Naive thymus-derived CD8-positive, alpha-beta T cell (primary cell): ENCODE measurements at regions not wholly inside any gene's neighbourhood (a gene's known extent, or its start where the extent isn't known, plus 50 kb on each side); places are given as distances from the start of the nearest gene placed in this dataset.

Source experiments
- ATAC-seq, 2 donors: fragments of 150-1000 bp; cut with Tn5 transposase in 1 of 2; sonication (Bioruptor Pico), chemical (Tn5 transposase) in 1 of 2; 1 replicate in 1 of 2; 2 replicates in 1 of 2; pipeline ENCODE4 v1.10.0; 2021; ENCODE audit warnings: mild to moderate bottlenecking in 2 of 2, moderate library complexity in 2 of 2
- POLR2A ChIA-PET: fragments of 350-600 bp; sonication (Branson Sonifier 250); formaldehyde crosslinking; loops from one replicate; lab custom pipeline; 2021; ENCODE audit warnings: antibody characterized with exemption; lab: Charles Lee
- DNase-seq, 10 donors: peaks; one replicate each; pipeline versions ENCODE4 v3.0.0 to v3.0.0-alpha.2; 2020 to 2022
- H3K27ac Mint-ChIP-seq, 10 donors: one replicate each; pipeline ENCODE4 v1.8.0; 2020 to 2022; ENCODE audit warnings: mild to moderate bottlenecking in 10 of 10, mixed read lengths in 10 of 10, moderate library complexity in 4 of 10, inconsistent platforms in 1 of 10
- H3K27me3 Mint-ChIP-seq, 5 donors: one replicate each; pipeline ENCODE4 v1.8.0; 2021 to 2022; ENCODE audit warnings: mixed read lengths in 5 of 5
- H3K36me3 Mint-ChIP-seq, 3 donors: one replicate each; pipeline ENCODE4 v1.8.0; 2020 to 2022; ENCODE audit warnings: mixed read lengths in 3 of 3, mild to moderate bottlenecking in 2 of 3, inconsistent platforms in 1 of 3
- H3K4me1 Mint-ChIP-seq, 4 donors: one replicate each; pipeline ENCODE4 v1.8.0; 2021 to 2022; ENCODE audit warnings: mixed read lengths in 4 of 4
- H3K4me3 Mint-ChIP-seq, 10 donors: one replicate each; pipeline ENCODE4 v1.8.0; 2020 to 2022; ENCODE audit warnings: mild to moderate bottlenecking in 10 of 10, mixed read lengths in 10 of 10, moderate library complexity in 6 of 10, inconsistent platforms in 1 of 10
- H3K9me3 Mint-ChIP-seq, 9 donors: one replicate each; pipeline ENCODE4 v1.8.0; 2020 to 2022; ENCODE audit warnings: mixed read lengths in 9 of 9, mild to moderate bottlenecking in 3 of 9, inconsistent platforms in 1 of 9, moderate library complexity in 1 of 9

DNA sequence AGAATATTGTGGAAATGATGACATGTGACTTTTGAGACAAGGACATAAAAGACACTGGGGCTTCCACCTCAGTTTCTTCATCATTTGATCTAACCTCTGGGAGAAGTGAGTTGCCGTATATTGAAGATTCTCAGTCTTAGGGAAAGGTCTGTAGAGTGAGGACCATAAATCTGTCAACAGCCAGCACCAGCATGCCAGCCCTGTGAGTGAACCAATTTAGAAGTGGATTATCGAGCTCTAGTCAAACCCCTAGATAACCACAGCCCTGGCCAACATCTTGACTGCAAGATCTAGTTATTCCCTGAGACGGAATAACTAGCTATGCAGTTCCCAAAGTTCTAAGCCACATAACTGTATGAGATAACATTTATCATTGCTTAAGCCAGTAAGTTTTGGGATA, 108.8 kb upstream of the PTPRR start:
- H3K27ac Mint-ChIP-seq: no peak overlapping the region
- H3K9me3 Mint-ChIP-seq: no peaks in the 10 kb centered on the region
- no peaks in the 10 kb centered on the region for H3K4me1 Mint-ChIP-seq
- ATAC-seq: no peak
- POLR2A ChIA-PET: no interaction called here
- H3K36me3 Mint-ChIP-seq: no peaks in the 10 kb centered on the region
- H3K4me3 Mint-ChIP-seq: no peak overlapping the region
- H3K27me3 Mint-ChIP-seq: no peaks in the 10 kb centered on the region
- DNase-seq: no peak

DNA sequence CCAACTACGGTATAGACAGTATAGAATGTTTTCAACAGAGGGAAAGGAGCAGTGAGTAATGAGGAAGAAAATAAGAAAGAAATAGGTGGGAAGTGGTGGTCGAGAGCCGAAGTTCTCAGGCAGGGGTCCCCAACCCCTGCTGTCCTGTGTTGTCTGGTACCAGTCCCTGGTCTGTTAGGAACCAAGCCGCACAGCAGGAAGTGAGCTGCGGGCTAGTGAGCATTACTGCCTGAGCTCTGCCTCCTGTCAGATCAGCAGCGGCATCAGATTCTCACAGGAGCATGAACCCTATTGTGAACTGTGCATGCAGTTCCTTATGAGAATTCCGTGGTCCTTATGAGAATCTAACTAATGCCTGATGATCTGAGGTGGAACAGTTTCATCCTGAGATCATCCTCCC, 107.3 kb upstream of the PTPRR start:
- Mint-ChIP-seq H3K4me3 (no peak overlapping the region), H3K9me3 (no peaks in the 10 kb centered on the region), H3K27ac (no peak overlapping the region), H3K27me3 (no peaks in the 10 kb centered on the region), H3K4me1 (no peaks in the 10 kb centered on the region), H3K36me3 (no peaks in the 10 kb centered on the region)
- no peak for ATAC-seq
- POLR2A ChIA-PET: no interaction called here
- DNase-seq: no peak

DNA sequence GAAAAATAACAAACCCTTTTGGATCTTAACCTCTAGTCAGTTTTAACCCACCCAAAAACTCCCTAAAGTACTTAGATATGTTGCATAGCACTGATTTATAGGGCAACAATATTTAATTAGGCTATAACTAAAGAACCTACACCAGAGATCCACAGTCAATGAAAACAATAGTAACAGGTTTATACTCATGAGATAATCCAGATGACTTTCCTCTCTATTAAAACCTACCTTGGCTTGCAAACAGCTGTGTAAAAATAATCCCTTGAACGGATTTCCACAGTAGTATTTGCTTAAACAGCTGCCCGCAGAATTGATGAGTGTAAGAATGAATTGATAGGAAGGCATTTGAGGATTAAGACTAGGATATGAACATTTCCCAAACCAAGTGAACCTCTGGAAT, 104.3 kb upstream of the PTPRR start:
- Mint-ChIP-seq H3K4me3 (no peak overlapping the region), H3K9me3 (no peaks in the 10 kb centered on the region), H3K4me1 (no peaks in the 10 kb centered on the region), H3K36me3 (no peaks in the 10 kb centered on the region), H3K27ac (no peak overlapping the region), H3K27me3 (no peaks in the 10 kb centered on the region)
- POLR2A ChIA-PET: no interaction called here
- no peak for DNase-seq
- no peak for ATAC-seq

DNA sequence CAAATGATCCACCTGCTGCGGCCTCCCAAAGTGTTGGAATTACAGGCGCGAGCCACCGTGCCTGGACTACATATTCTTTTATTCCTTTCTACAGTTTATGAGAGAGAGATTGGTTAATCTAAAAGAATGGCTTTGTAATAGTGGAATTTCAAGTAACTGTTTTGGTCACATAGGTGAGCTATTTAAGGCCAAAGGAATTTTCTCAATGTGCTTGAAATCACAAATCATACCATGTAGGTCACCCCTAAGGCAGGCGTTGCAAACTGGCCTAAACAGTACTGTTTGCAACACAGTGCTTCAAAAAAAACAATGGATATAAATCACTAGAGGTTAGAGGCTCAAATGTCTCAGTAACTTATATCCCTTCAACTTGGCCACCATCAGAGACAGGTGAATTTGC, 103.7 kb upstream of the PTPRR start:
- Mint-ChIP-seq H3K27ac (no peak overlapping the region), H3K36me3 (no peaks in the 10 kb centered on the region), H3K4me3 (no peak overlapping the region), H3K9me3 (no peaks in the 10 kb centered on the region), H3K4me1 (no peaks in the 10 kb centered on the region), H3K27me3 (no peaks in the 10 kb centered on the region)
- ATAC-seq: no peak
- POLR2A ChIA-PET: no interaction called here
- no peak for DNase-seq

DNA sequence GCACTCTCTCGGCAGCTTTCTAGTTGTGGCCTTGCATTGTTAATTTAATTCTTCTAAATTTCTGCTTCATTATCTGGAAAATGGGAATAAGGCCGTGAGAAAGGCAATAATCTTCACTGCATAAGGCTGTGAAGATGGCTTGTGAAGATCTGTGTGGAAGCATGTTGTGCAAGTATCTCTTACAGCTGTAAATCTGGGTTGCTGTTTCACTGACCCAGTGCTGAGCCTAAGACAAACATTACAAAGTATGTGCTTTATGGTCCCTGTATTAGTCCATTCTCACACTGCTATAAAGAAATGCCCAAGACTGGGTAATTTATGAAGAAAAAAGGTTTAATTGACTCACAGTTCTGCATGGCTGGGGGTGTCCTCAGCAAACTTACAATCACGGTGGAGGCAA, 101.0 kb upstream of the PTPRR start:
- POLR2A ChIA-PET: no interaction called here
- H3K4me3 Mint-ChIP-seq: no peak overlapping the region
- H3K4me1 Mint-ChIP-seq: no peaks in the 10 kb centered on the region
- peaks cover 0 to 2% (median 0%) of the 10 kb centered on the region in 5 donors for H3K27me3 Mint-ChIP-seq
- DNase-seq: no peak
- H3K27ac Mint-ChIP-seq: no peak overlapping the region
- no peaks in the 10 kb centered on the region for H3K36me3 Mint-ChIP-seq
- peaks cover 0 to 10% (median 0%) of the 10 kb centered on the region in 9 donors for H3K9me3 Mint-ChIP-seq
- no peak for ATAC-seq

DNA sequence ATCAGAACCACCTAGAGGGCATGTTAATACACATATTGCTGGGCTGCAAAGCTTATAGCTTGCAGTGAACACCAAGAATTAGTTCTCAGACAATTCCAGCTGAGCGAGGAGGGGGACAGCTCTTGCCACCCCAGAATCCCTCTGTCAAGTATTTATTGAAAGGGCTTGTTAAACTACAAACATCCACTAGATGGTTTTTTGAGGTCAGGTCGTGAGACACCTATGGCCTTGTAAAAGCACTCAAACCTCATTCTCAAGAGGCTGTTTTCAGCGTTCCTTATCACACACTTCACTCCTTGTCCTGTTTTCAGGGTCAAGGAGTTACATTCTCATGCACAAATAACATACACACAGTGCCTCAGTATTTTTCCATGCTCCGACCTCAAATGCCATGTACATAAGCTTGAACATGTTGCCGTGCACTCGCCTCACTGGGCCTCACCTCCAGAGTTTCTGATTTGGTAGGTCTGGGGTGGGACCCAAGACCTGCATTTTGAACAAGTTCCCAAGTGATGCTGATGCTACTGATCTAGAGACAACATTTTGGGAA, 98.8 kb upstream of the PTPRR start:
- ATAC-seq (no peak), DNase-seq (no peak)
- Mint-ChIP-seq H3K4me1 (no peaks in the 10 kb centered on the region), H3K9me3 (peaks cover 0 to 10% (median 0%) of the 10 kb centered on the region in 9 donors), H3K27me3 (peaks cover 0 to 5% (median 0%) of the 10 kb centered on the region in 5 donors), H3K27ac (no peak overlapping the region), H3K36me3 (no peaks in the 10 kb centered on the region), H3K4me3 (no peak overlapping the region)
- POLR2A ChIA-PET: no interaction called here

DNA sequence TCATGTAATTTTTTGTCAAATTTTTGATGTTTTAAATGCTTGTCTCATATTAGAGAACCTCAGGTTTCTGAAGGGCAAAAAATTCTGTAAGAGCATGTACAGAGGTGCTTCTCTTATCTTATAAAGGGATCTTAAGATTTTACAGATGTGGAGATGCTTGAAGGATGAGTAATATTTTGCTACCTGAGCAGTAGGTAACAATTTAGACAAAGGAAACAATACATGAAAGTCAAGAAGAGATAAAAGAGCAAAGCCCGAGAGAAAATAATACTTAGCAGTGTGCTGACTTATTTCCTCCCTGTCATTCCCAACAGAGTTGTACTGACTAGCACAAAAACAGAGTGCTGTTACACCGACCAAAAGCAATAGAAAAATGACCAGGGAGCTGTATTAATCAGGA, 98.1 kb upstream of the PTPRR start:
- DNase-seq (no peak), ATAC-seq (no peak)
- no peak overlapping the region for H3K27ac Mint-ChIP-seq
- POLR2A ChIA-PET: no interaction called here
- no peak overlapping the region for H3K4me3 Mint-ChIP-seq
- H3K4me1 Mint-ChIP-seq: no peaks in the 10 kb centered on the region
- no peaks in the 10 kb centered on the region for H3K36me3 Mint-ChIP-seq
- peaks cover 0 to 10% (median 0%) of the 10 kb centered on the region in 9 donors for H3K9me3 Mint-ChIP-seq
- H3K27me3 Mint-ChIP-seq: peaks cover 0 to 5% (median 0%) of the 10 kb centered on the region in 5 donors

DNA sequence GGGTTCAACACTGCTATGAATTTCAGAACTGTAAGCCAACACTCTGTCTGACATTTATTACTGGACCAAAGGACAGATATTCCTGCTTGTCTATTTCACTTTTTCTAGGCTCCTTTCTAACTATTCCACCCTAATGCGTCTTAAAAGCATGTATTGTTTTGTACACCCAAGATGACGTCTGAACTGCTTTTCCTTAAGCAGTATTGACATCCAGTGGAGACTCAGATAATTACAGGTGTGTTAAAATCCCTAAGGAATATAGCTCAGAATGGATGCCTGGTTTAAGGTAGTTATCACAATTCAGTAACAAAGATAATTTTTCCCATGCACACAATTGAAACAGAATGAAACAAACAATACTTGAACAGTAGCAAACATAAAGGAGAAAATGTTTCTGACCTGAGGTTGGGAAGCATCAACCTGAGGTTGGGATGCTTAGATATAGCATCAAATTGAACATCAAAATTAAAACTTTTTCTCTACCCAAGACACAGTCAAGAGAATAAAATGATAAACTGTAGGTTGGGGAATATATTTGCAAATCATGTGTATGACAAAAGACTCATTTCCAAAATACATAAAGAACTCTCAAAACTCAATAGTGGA, 93.7 kb upstream of the PTPRR start:
- no peak for ATAC-seq
- Mint-ChIP-seq H3K27me3 (peaks cover 0 to 5% (median 0%) of the 10 kb centered on the region in 5 donors), H3K9me3 (peaks cover 0 to 10% (median 0%) of the 10 kb centered on the region in 9 donors), H3K36me3 (no peaks in the 10 kb centered on the region), H3K27ac (no peak overlapping the region), H3K4me3 (no peak overlapping the region), H3K4me1 (no peaks in the 10 kb centered on the region)
- no peak for DNase-seq
- POLR2A ChIA-PET: no interaction called here

DNA sequence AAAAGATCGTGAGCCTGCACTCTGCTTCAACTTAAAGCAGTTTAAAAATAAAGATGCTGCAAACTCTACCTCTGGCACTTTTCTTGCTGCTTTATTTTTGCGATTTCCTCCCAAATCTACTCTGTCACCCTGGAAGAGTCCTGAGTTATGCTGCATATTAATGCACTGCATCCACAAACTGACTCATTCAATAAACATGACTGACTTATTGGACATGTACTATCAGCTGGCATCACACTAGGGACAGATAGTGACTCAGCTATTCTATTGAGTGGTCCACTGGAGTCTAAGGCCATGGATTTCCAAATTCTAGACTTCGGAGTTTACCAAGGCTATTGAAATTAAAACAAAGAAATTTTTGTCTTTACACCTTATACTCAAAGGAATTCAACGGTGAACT, 90.7 kb upstream of the PTPRR start:
- DNase-seq (no peak), ATAC-seq (no peak)
- H3K4me1 Mint-ChIP-seq: no peaks in the 10 kb centered on the region
- H3K4me3 Mint-ChIP-seq: no peak overlapping the region
- no peaks in the 10 kb centered on the region for H3K9me3 Mint-ChIP-seq
- H3K27me3 Mint-ChIP-seq: peaks cover 0 to under 1% (median 0%) of the 10 kb centered on the region in 5 donors
- H3K27ac Mint-ChIP-seq: no peak overlapping the region
- POLR2A ChIA-PET: no interaction called here
- no peaks in the 10 kb centered on the region for H3K36me3 Mint-ChIP-seq

DNA sequence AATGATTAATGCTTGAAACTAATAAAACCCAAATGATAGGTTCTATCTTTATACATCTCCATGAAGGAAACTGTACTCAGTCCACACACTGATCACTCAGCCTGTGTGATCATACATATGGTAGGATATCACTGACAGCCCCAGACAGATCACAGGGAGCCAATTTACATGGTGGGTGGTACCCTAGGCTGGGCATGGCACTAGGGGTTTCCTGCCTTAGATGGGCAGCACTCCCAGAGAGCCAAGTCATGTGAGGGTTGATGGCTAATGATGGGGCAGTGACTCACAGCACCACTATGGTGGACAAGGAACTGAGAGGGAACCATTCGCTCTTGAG, 89.6 kb upstream of the PTPRR start:
- POLR2A ChIA-PET: no interaction called here
- H3K36me3 Mint-ChIP-seq: no peaks in the 10 kb centered on the region
- H3K4me1 Mint-ChIP-seq: no peaks in the 10 kb centered on the region
- H3K9me3 Mint-ChIP-seq: no peaks in the 10 kb centered on the region
- no peak overlapping the region for H3K4me3 Mint-ChIP-seq
- no peak overlapping the region for H3K27ac Mint-ChIP-seq
- ATAC-seq: no peak
- DNase-seq: no peak
- H3K27me3 Mint-ChIP-seq: no peaks in the 10 kb centered on the region

DNA sequence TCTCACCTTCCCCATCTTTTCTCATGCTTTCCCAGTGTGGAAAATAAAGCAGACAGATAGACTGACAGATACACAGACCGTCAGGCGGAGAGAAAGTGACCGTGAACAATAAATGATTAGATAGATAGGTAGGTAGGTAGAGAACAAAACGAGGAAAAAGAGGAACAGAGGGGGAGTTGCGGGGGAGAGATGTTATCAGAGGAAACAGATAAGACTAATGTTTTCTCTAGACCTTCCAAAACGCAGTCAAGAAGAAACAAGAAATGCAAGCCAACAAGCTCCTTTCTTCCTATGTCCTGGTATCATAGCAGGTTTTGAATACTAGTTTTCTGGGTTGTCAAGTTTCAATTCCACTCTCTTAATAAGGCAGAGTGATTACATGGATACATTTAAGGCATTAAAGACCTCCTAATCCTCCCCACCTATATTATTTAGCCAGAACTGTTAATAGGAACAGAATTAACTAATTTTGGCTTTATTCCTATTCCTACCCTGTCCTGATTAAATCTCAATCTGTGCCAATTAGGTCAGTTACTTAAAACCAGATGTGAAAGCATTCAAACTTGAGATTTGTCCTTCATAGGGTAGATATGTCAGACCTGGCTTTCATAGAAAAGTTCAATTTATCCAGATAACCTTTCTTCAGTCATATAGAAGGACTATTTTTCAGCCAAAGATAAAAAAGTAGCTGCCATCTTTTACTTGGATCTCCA, 89.0 kb upstream of the PTPRR start:
- ATAC-seq (no peak), DNase-seq (no peak)
- POLR2A ChIA-PET: no interaction called here
- no peaks in the 10 kb centered on the region for H3K4me1 Mint-ChIP-seq
- no peak overlapping the region for H3K4me3 Mint-ChIP-seq
- H3K36me3 Mint-ChIP-seq: no peaks in the 10 kb centered on the region
- no peak overlapping the region for H3K27ac Mint-ChIP-seq
- no peaks in the 10 kb centered on the region for H3K27me3 Mint-ChIP-seq
- H3K9me3 Mint-ChIP-seq: no peaks in the 10 kb centered on the region

DNA sequence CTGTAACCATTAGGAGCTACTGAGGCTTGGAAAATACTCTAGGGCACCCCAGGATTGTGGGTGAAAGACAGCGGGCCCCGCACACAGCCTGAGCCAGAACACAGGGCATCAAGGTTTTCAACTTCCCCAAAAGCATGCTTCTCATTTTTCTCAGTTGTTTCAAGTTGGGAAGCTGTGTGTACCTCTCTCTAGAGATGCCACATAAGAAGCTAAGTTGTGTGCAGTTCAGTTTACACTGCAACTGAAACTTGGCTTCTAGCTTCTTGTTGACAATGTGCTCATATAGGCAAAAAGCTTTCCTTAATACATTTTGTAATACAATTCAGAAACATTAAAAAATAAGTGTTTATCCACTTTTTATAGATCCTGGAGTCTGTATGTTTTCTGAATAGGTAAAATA, 88.1 kb upstream of the PTPRR start:
- Mint-ChIP-seq H3K9me3 (no peaks in the 10 kb centered on the region), H3K4me3 (no peak overlapping the region), H3K36me3 (no peaks in the 10 kb centered on the region), H3K4me1 (no peaks in the 10 kb centered on the region), H3K27me3 (no peaks in the 10 kb centered on the region), H3K27ac (no peak overlapping the region)
- ATAC-seq (no peak), DNase-seq (no peak)
- POLR2A ChIA-PET: no interaction called here

DNA sequence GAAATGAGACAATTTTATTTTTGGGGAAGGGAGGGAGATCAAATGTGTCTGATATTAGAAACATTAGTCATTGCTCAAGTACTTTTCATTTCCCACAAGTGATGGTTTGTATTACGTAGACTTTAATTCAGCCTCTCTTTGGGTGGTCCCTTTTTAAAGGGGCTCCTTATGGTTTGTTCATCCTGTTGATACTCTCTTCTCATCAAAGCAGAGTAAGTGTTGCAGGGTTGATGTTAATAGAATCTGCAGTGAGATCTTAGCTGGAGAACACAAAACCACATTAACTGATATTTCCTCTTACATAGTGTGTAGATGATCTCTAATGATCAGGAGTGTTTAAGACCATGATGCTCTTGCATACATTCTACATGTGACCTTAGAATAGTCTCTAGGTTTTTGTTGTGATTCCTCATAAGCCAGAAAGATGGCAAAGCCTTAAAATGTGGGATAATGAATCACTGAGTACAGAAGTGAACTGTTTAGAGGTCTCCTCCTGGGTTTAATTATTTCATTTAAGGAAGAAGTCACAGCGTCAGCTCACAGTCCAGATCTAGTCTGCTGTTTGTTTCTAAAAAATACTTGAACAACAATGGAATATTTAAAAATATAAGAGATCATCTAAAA, 87.4 kb upstream of the PTPRR start:
- Mint-ChIP-seq H3K36me3 (no peaks in the 10 kb centered on the region), H3K27ac (no peak overlapping the region), H3K4me1 (no peaks in the 10 kb centered on the region), H3K9me3 (no peaks in the 10 kb centered on the region), H3K4me3 (no peak overlapping the region), H3K27me3 (no peaks in the 10 kb centered on the region)
- POLR2A ChIA-PET: no interaction called here
- no peak for DNase-seq
- ATAC-seq: no peak
